Hematopoietic multipotent progenitor cell treated with erythropoietin and hydrocortisone succinate and interleukin-3 and kit ligand, for 17 days (in vitro differentiated cells): ENCODE measurements at regions not wholly inside any gene's neighbourhood (a gene's known extent, or its start where the extent isn't known, plus 50 kb on each side); places are given as distances from the start of the nearest gene placed in this dataset.

Experiments used
- DNase-seq: peaks from one replicate; pipeline ENCODE4 v3.0.0-alpha.2; 2015; ENCODE audit warnings: low spot score

GRCh38 chr17:51560398-51560797, 300.1 kb downstream of the UTP18 start:
- DNase-seq: no peak

GRCh38 chr17:51563961-51564360, 303.6 kb downstream of the UTP18 start:
- DNase-seq: no peak

- no peak for DNase-seq
Measured at GRCh38 chr17:51572115-51572514, 311.8 kb downstream of the UTP18 start.
